Stimulated activated naive CD8-positive, alpha-beta T cell treated with anti-CD3 and anti-CD28 coated beads, Interleukin-15, amount 100 ng/mL, for 72 hours (primary cell): ENCODE measurements at regions not wholly inside any gene's neighbourhood (a gene's known extent, or its start where the extent isn't known, plus 50 kb on each side); places are given as distances from the start of the nearest gene placed in this dataset.

Source experiments
- ATAC-seq: fragments of 150-1000 bp; cut with Tn5 transposase; 2 replicates; pipeline ENCODE4 v1.10.0; 2021; ENCODE audit warnings: mild to moderate bottlenecking, moderate library complexity
- DNase-seq, 2 donors: peaks; one replicate each; pipeline ENCODE4 v3.0.0; 2021 to 2022
- H3K27ac Mint-ChIP-seq, 2 donors: one replicate each; pipeline ENCODE4 v1.8.0; 2022; ENCODE audit warnings: mild to moderate bottlenecking in 2 of 2, mixed read lengths in 2 of 2, moderate library complexity in 2 of 2
- H3K27me3 Mint-ChIP-seq: one replicate; pipeline ENCODE4 v1.8.0; 2022; ENCODE audit warnings: mixed read lengths
- H3K4me1 Mint-ChIP-seq: one replicate; pipeline ENCODE4 v1.8.0; 2022; ENCODE audit warnings: mild to moderate bottlenecking, mixed read lengths
- H3K4me3 Mint-ChIP-seq, 2 donors: one replicate each; pipeline ENCODE4 v1.8.0; 2022; ENCODE audit warnings: mild to moderate bottlenecking in 2 of 2, mixed read lengths in 2 of 2, moderate library complexity in 1 of 2
- H3K9me3 Mint-ChIP-seq, 2 donors: one replicate each; pipeline ENCODE4 v1.8.0; 2022; ENCODE audit warnings: mixed read lengths in 2 of 2

GRCh38 chrX:22325096-22325495 is 52.4 kb downstream of the CBLL2 start:
- peaks cover 10% of the 10 kb centered on the region for H3K27me3 Mint-ChIP-seq
- no peak overlapping the region for H3K4me3 Mint-ChIP-seq
- ATAC-seq, result no peak

GRCh38 chrX:22329783-22330182 is 57.1 kb downstream of the CBLL2 start:
- H3K4me1 Mint-ChIP-seq, result no peaks in the 10 kb centered on the region
- no peak overlapping the region for H3K27ac Mint-ChIP-seq
- no peak overlapping the region for H3K4me3 Mint-ChIP-seq
- ATAC-seq, result no peak
- H3K27me3 Mint-ChIP-seq, result no peaks in the 10 kb centered on the region
- no peak for DNase-seq
- no peaks in the 10 kb centered on the region for H3K9me3 Mint-ChIP-seq

More at GRCh38 chrX:22325096-22325495, 52.4 kb downstream of the CBLL2 start:
- Mint-ChIP-seq H3K9me3 (peaks cover 0 to 6% of the 10 kb centered on the region in 2 donors), H3K4me1 (no peaks in the 10 kb centered on the region), H3K27ac (no peak overlapping the region)
- no peak for DNase-seq

GRCh38 chrX:22338740-22339139 is 66.0 kb downstream of the CBLL2 start:
- Mint-ChIP-seq H3K4me1 (no peaks in the 10 kb centered on the region), H3K9me3 (no peaks in the 10 kb centered on the region), H3K4me3 (no peak overlapping the region), H3K27me3 (no peaks in the 10 kb centered on the region), H3K27ac (no peak overlapping the region)
- ATAC-seq, result no peak
- DNase-seq, result no peak

- ATAC-seq, result no peak
- H3K9me3 Mint-ChIP-seq, result no peaks in the 10 kb centered on the region
- no peak for DNase-seq
- H3K4me1 Mint-ChIP-seq, result no peaks in the 10 kb centered on the region
- H3K27me3 Mint-ChIP-seq, result no peaks in the 10 kb centered on the region
- no peak overlapping the region for H3K27ac Mint-ChIP-seq
- H3K4me3 Mint-ChIP-seq, result no peak overlapping the region
Measured at GRCh38 chrX:22339459-22339858, 66.7 kb downstream of the CBLL2 start.

- no peak overlapping the region for H3K4me3 Mint-ChIP-seq
- H3K27ac Mint-ChIP-seq, result no peak overlapping the region
- ATAC-seq (no peak), DNase-seq (no peak)
- H3K4me1 Mint-ChIP-seq, result no peaks in the 10 kb centered on the region
- H3K9me3 Mint-ChIP-seq, result no peaks in the 10 kb centered on the region
- H3K27me3 Mint-ChIP-seq, result no peaks in the 10 kb centered on the region
Measured at GRCh38 chrX:22340022-22340616, 67.4 kb downstream of the CBLL2 start.

GRCh38 chrX:22343192-22343591 is 70.5 kb downstream of the CBLL2 start:
- ATAC-seq (no peak), DNase-seq (no peak)
- no peaks in the 10 kb centered on the region for H3K4me1 Mint-ChIP-seq
- no peak overlapping the region for H3K4me3 Mint-ChIP-seq
- H3K27me3 Mint-ChIP-seq, result no peaks in the 10 kb centered on the region
- H3K9me3 Mint-ChIP-seq, result no peaks in the 10 kb centered on the region
- no peak overlapping the region for H3K27ac Mint-ChIP-seq

- no peaks in the 10 kb centered on the region for H3K4me1 Mint-ChIP-seq
- no peak overlapping the region for H3K4me3 Mint-ChIP-seq
- H3K27me3 Mint-ChIP-seq, result no peaks in the 10 kb centered on the region
- ATAC-seq (no peak), DNase-seq (no peak)
- no peak overlapping the region for H3K27ac Mint-ChIP-seq
- no peaks in the 10 kb centered on the region for H3K9me3 Mint-ChIP-seq
Measured at GRCh38 chrX:22345884-22346283, 73.2 kb downstream of the CBLL2 start.

- Mint-ChIP-seq H3K27me3 (no peaks in the 10 kb centered on the region), H3K4me3 (no peak overlapping the region), H3K4me1 (no peaks in the 10 kb centered on the region), H3K9me3 (no peaks in the 10 kb centered on the region), H3K27ac (no peak overlapping the region)
- DNase-seq (no peak), ATAC-seq (no peak)
Measured at GRCh38 chrX:22347491-22347890, 74.8 kb downstream of the CBLL2 start.

GRCh38 chrX:22349116-22349515 is 76.4 kb downstream of the CBLL2 start:
- H3K4me1 Mint-ChIP-seq, result no peaks in the 10 kb centered on the region
- H3K27me3 Mint-ChIP-seq, result no peaks in the 10 kb centered on the region
- no peak for DNase-seq
- no peak for ATAC-seq
- no peak overlapping the region for H3K27ac Mint-ChIP-seq
- H3K4me3 Mint-ChIP-seq, result no peak overlapping the region
- no peaks in the 10 kb centered on the region for H3K9me3 Mint-ChIP-seq

GRCh38 chrX:22351076-22351475 is 78.4 kb downstream of the CBLL2 start:
- H3K9me3 Mint-ChIP-seq, result no peaks in the 10 kb centered on the region
- H3K4me3 Mint-ChIP-seq, result no peak overlapping the region
- no peak for DNase-seq
- no peaks in the 10 kb centered on the region for H3K27me3 Mint-ChIP-seq
- no peak overlapping the region for H3K27ac Mint-ChIP-seq
- ATAC-seq, result no peak
- H3K4me1 Mint-ChIP-seq, result no peaks in the 10 kb centered on the region

- H3K4me3 Mint-ChIP-seq, result no peak overlapping the region
- ATAC-seq (no peak), DNase-seq (no peak)
- H3K27me3 Mint-ChIP-seq, result no peaks in the 10 kb centered on the region
- H3K9me3 Mint-ChIP-seq, result no peaks in the 10 kb centered on the region
- H3K4me1 Mint-ChIP-seq, result no peaks in the 10 kb centered on the region
- no peak overlapping the region for H3K27ac Mint-ChIP-seq
Measured at GRCh38 chrX:22351966-22352365, 79.3 kb downstream of the CBLL2 start.

GRCh38 chrX:22357621-22358020 is 84.9 kb downstream of the CBLL2 start:
- H3K27ac Mint-ChIP-seq, result no peak overlapping the region
- no peaks in the 10 kb centered on the region for H3K9me3 Mint-ChIP-seq
- no peak overlapping the region for H3K4me3 Mint-ChIP-seq
- H3K27me3 Mint-ChIP-seq, result no peaks in the 10 kb centered on the region
- DNase-seq, result no peak
- ATAC-seq, result no peak
- H3K4me1 Mint-ChIP-seq, result no peaks in the 10 kb centered on the region

GRCh38 chrX:22360129-22360528 is 87.4 kb downstream of the CBLL2 start:
- Mint-ChIP-seq H3K4me1 (no peaks in the 10 kb centered on the region), H3K27ac (no peak overlapping the region), H3K4me3 (no peak overlapping the region), H3K27me3 (no peaks in the 10 kb centered on the region), H3K9me3 (no peaks in the 10 kb centered on the region)
- DNase-seq, result no peak
- no peak for ATAC-seq

- Mint-ChIP-seq H3K4me1 (no peaks in the 10 kb centered on the region), H3K27me3 (no peaks in the 10 kb centered on the region), H3K9me3 (no peaks in the 10 kb centered on the region), H3K27ac (no peak overlapping the region), H3K4me3 (no peak overlapping the region)
- DNase-seq (no peak), ATAC-seq (no peak)
Measured at GRCh38 chrX:22365460-22365859, 92.7 kb downstream of the CBLL2 start.

- no peaks in the 10 kb centered on the region for H3K27me3 Mint-ChIP-seq
- H3K27ac Mint-ChIP-seq, result no peak overlapping the region
- ATAC-seq, result no peak
- no peaks in the 10 kb centered on the region for H3K9me3 Mint-ChIP-seq
- H3K4me1 Mint-ChIP-seq, result no peaks in the 10 kb centered on the region
- H3K4me3 Mint-ChIP-seq, result no peak overlapping the region
- DNase-seq, result no peak
Measured at GRCh38 chrX:22366166-22366702, 93.5 kb downstream of the CBLL2 start.

GRCh38 chrX:22366906-22367305 is 94.2 kb downstream of the CBLL2 start:
- no peak overlapping the region for H3K4me3 Mint-ChIP-seq
- ATAC-seq (no peak), DNase-seq (no peak)
- no peak overlapping the region for H3K27ac Mint-ChIP-seq
- no peaks in the 10 kb centered on the region for H3K27me3 Mint-ChIP-seq
- no peaks in the 10 kb centered on the region for H3K9me3 Mint-ChIP-seq
- no peaks in the 10 kb centered on the region for H3K4me1 Mint-ChIP-seq

- H3K4me3 Mint-ChIP-seq, result no peak overlapping the region
- no peak for ATAC-seq
- no peaks in the 10 kb centered on the region for H3K27me3 Mint-ChIP-seq
- no peak for DNase-seq
- H3K9me3 Mint-ChIP-seq, result no peaks in the 10 kb centered on the region
- H3K4me1 Mint-ChIP-seq, result no peaks in the 10 kb centered on the region
- H3K27ac Mint-ChIP-seq, result no peak overlapping the region
Measured at GRCh38 chrX:22373094-22373493, 100.4 kb downstream of the CBLL2 start.
